Keratinocyte (primary cell): ENCODE measurements at regions not wholly inside any gene's neighbourhood (a gene's known extent, or its start where the extent isn't known, plus 50 kb on each side); places are given as distances from the start of the nearest gene placed in this dataset.

Experiments
- CTCF ChIP-seq, 3 experiments: IDR thresholded peaks in 1 of 3; conservative IDR thresholded peaks in 1 of 3; optimal IDR thresholded peaks in 1 of 3; 2 replicates in 2 of 3; 3 replicates in 1 of 3; pipeline versions ENCODE3 to v1.5.1; 2011; ENCODE audit warnings: low read length in 3 of 3, mild to moderate bottlenecking in 3 of 3, moderate library complexity in 2 of 3, control low read depth in 1 of 3, inconsistent platforms in 1 of 3; ENCODE audit not compliant: insufficient read depth in 2 of 3; ENCODE audit errors: extremely low read depth in 1 of 3
- EZH2 ChIP-seq: IDR thresholded peaks from one replicate; pipeline ENCODE4 v1.6.1; 2012; ENCODE audit warnings: inconsistent platforms, mild to moderate bottlenecking, low read length, moderate library complexity

DNA sequence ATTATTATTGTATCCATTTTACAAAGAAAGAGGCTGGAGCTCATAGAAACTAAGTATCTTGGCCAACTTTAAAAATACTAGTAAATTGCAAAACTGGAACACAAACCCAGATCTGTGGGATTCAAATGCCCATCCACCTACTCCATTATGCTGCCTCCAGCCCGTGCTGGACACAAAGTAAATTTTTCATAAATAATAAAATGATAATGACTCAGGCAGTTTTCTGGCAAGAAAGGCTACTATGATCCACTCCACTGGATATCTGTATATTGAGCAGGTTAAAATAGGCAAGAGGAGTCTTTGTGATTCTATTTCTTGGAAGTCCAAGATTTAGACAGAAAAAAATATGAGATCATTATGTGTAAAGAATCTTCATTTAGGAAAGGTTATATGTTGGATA, 138.3 kb upstream of the DUSP10 start:
- no peak for TF ChIP-seq CTCF (optimal IDR thresholded peaks at IDR 0.05 in 1 of 3, IDR thresholded peaks at IDR 0.05 in 1 of 3, conservative IDR thresholded peaks at IDR 0.05 in 1 of 3; ENCODE audit: extremely low read depth in 1 of 3, insufficient read depth in 2 of 3, low read length in 3 of 3)
- TF ChIP-seq EZH2 = no peak
